Adrenal gland (tissue), 5 donors: ENCODE measurements at regions not wholly inside any gene's neighbourhood (a gene's known extent, or its start where the extent isn't known, plus 50 kb on each side); places are given as distances from the start of the nearest gene placed in this dataset.

Source experiments
- CTCF ChIP-seq, 6 experiments: fragments of 450-650 bp in 4 of 6; fragments of 200-600 bp in 2 of 6; sonication (generic) in 1 of 6; IDR thresholded peaks; 1 replicate in 5 of 6; 2 replicates in 1 of 6; pipeline versions ENCODE4 v1.5.1 to v1.8.0; 2016 to 2021; ENCODE audit warnings: antibody characterized with exemption in 6 of 6, mild to moderate bottlenecking in 2 of 6, moderate library complexity in 1 of 6
- POLR2A ChIP-seq, 2 donors: fragments of 450-650 bp; IDR thresholded peaks; one replicate each; pipeline ENCODE4 v1.6.1; 2017; ENCODE audit warnings: antibody characterized with exemption in 2 of 2, mild to moderate bottlenecking in 2 of 2, moderate library complexity in 1 of 2
- donor health status: DM: no; HTN: no; CAD: no.

GRCh38 chr10:28199941-28200340 lies 102.9 kb downstream of the MPP7 start:
- TF ChIP-seq CTCF (IDR thresholded peaks at IDR 0.05) (no peak), POLR2A (IDR thresholded peaks at IDR 0.05) (no peak)
